ENCODE measurements at regions not wholly inside any gene's neighbourhood (a gene's known extent, or its start where the extent isn't known, plus 50 kb on each side); places are given as distances from the start of the nearest gene placed in this dataset.

GRCh38 chr13:90872491-90873025, 474.9 kb upstream of the MIR17HG start:
- no peak overlapping the region for H3K4me3 Mint-ChIP-seq
- H3K36me3 Mint-ChIP-seq: no peaks in the 10 kb centered on the region
- no peaks in the 10 kb centered on the region for H3K4me1 Mint-ChIP-seq (ENCODE audit: unreplicated experiment)
- no peak for TF ChIP-seq CTCF (conservative IDR thresholded peaks at IDR 0.05)
- no peak for DNase-seq (ENCODE audit: extremely low spot score, unreplicated experiment)
- no peaks in the 10 kb centered on the region for H3K9me3 Mint-ChIP-seq
- H3K27ac Mint-ChIP-seq: no peak overlapping the region
- H3K27me3 Mint-ChIP-seq: no peaks in the 10 kb centered on the region

- H3K4me1 Mint-ChIP-seq (ENCODE audit: unreplicated experiment): no peaks in the 10 kb centered on the region
- TF ChIP-seq CTCF (conservative IDR thresholded peaks at IDR 0.05): no peak
- DNase-seq (ENCODE audit: extremely low spot score, unreplicated experiment): no peak
- no peaks in the 10 kb centered on the region for H3K27me3 Mint-ChIP-seq
- H3K4me3 Mint-ChIP-seq: no peak overlapping the region
- no peaks in the 10 kb centered on the region for H3K36me3 Mint-ChIP-seq
- no peaks in the 10 kb centered on the region for H3K9me3 Mint-ChIP-seq
- no peak overlapping the region for H3K27ac Mint-ChIP-seq
Observed at GRCh38 chr13:90880790-90881189, 466.7 kb upstream of the MIR17HG start.

GRCh38 chr13:90882551-90882950, 464.9 kb upstream of the MIR17HG start:
- Mint-ChIP-seq H3K36me3 (no peaks in the 10 kb centered on the region), H3K4me3 (no peak overlapping the region), H3K27me3 (no peaks in the 10 kb centered on the region), H3K4me1 (ENCODE audit: unreplicated experiment) (no peaks in the 10 kb centered on the region), H3K9me3 (no peaks in the 10 kb centered on the region), H3K27ac (no peak overlapping the region)
- TF ChIP-seq CTCF (conservative IDR thresholded peaks at IDR 0.05): no peak
- DNase-seq (ENCODE audit: extremely low spot score, unreplicated experiment): no peak

GRCh38 chr13:90883592-90883991, 463.9 kb upstream of the MIR17HG start:
- no peaks in the 10 kb centered on the region for H3K27me3 Mint-ChIP-seq
- H3K4me1 Mint-ChIP-seq (ENCODE audit: unreplicated experiment): no peaks in the 10 kb centered on the region
- no peaks in the 10 kb centered on the region for H3K9me3 Mint-ChIP-seq
- H3K36me3 Mint-ChIP-seq: no peaks in the 10 kb centered on the region
- no peak for DNase-seq (ENCODE audit: extremely low spot score, unreplicated experiment)
- no peak overlapping the region for H3K27ac Mint-ChIP-seq
- TF ChIP-seq CTCF (conservative IDR thresholded peaks at IDR 0.05): no peak
- no peak overlapping the region for H3K4me3 Mint-ChIP-seq

- Mint-ChIP-seq H3K27ac (no peak overlapping the region), H3K27me3 (no peaks in the 10 kb centered on the region), H3K36me3 (no peaks in the 10 kb centered on the region), H3K9me3 (no peaks in the 10 kb centered on the region), H3K4me3 (no peak overlapping the region), H3K4me1 (ENCODE audit: unreplicated experiment) (no peaks in the 10 kb centered on the region)
- TF ChIP-seq CTCF (conservative IDR thresholded peaks at IDR 0.05): no peak
- no peak for DNase-seq (ENCODE audit: extremely low spot score, unreplicated experiment)
Observed at GRCh38 chr13:90884066-90884465, 463.4 kb upstream of the MIR17HG start.

All from type B pancreatic cell (in vitro differentiated cells).